NCI-H2196 treated with DMSO at 0.1 percent for 48 hours (cell line): ENCODE measurements at regions not wholly inside any gene's neighbourhood (a gene's known extent, or its start where the extent isn't known, plus 50 kb on each side); places are given as distances from the start of the nearest gene placed in this dataset.

ENCODE experiments used
- DNase-seq: peaks from one replicate; lab custom pipeline; 2025; ENCODE audit not compliant: unreplicated experiment; lab: John Stamatoyannopoulos, UW

GRCh38 chr20:63072231-63072791, 65.5 kb upstream of the BHLHE23 start:
- no peak for DNase-seq

GRCh38 chr20:63071541-63072181, 64.9 kb upstream of the BHLHE23 start:
- no peak for DNase-seq

GRCh38 chr20:63070771-63071540, 64.2 kb upstream of the BHLHE23 start:
- no peak for DNase-seq

- no peak for DNase-seq
Measured at GRCh38 chr20:63070301-63070625, 63.5 kb upstream of the BHLHE23 start.

GRCh38 chr20:63068711-63069367, 62.1 kb upstream of the BHLHE23 start:
- DNase-seq: no peak

- DNase-seq: no peak
Measured at GRCh38 chr20:63067721-63068560, 61.2 kb upstream of the BHLHE23 start.

GRCh38 chr20:63067266-63067635, 60.5 kb upstream of the BHLHE23 start:
- no peak for DNase-seq

GRCh38 chr20:63066506-63067265, 59.9 kb upstream of the BHLHE23 start:
- DNase-seq: no peak

GRCh38 chr20:63065911-63066310, 59.1 kb upstream of the BHLHE23 start:
- DNase-seq: no peak

- DNase-seq: no peak
Measured at GRCh38 chr20:63064745-63065711, 58.3 kb upstream of the BHLHE23 start.

GRCh38 chr20:63064310-63064709, 57.5 kb upstream of the BHLHE23 start:
- DNase-seq: no peak

- no peak for DNase-seq
Measured at GRCh38 chr20:63062188-63063140, 55.7 kb upstream of the BHLHE23 start.

GRCh38 chr20:63061771-63062100, 55.0 kb upstream of the BHLHE23 start:
- no peak for DNase-seq

GRCh38 chr20:63061051-63061770, 54.4 kb upstream of the BHLHE23 start:
- no peak for DNase-seq

GRCh38 chr20:63060057-63060991, 53.6 kb upstream of the BHLHE23 start:
- DNase-seq: peak; percentile 26

GRCh38 chr20:63059684-63060056, 52.9 kb upstream of the BHLHE23 start:
- DNase-seq: no peak
